HG03175 (cell line): ENCODE measurements at regions not wholly inside any gene's neighbourhood (a gene's known extent, or its start where the extent isn't known, plus 50 kb on each side); places are given as distances from the start of the nearest gene placed in this dataset.

Source experiments
- ATAC-seq: cut with Tn5 transposase; IDR thresholded peaks from one replicate; pipeline ENCODE4 v1.9.1; 2021; ENCODE audit warnings: mild to moderate bottlenecking, moderate library complexity; ENCODE audit not compliant: unreplicated experiment

DNA sequence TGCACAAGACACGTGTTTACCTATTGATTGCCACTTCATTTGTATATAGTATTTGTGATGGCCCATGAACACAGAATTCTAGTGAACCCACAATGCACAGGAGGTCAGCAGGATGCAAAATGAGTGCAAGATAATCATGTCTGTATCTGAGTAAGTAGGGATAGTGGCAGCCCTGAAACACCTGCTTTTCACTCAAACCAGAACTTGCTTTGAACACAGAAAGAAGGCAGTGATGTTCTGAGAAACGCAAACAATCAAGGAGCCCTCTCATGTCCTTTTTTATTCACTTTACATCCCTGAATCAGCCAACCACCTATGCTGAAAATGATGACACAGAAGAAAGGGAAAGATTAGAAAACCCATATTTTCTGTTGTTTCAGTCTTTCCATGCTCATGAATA is 170.4 kb upstream of the AVPR1A start:
- no peak for ATAC-seq

DNA sequence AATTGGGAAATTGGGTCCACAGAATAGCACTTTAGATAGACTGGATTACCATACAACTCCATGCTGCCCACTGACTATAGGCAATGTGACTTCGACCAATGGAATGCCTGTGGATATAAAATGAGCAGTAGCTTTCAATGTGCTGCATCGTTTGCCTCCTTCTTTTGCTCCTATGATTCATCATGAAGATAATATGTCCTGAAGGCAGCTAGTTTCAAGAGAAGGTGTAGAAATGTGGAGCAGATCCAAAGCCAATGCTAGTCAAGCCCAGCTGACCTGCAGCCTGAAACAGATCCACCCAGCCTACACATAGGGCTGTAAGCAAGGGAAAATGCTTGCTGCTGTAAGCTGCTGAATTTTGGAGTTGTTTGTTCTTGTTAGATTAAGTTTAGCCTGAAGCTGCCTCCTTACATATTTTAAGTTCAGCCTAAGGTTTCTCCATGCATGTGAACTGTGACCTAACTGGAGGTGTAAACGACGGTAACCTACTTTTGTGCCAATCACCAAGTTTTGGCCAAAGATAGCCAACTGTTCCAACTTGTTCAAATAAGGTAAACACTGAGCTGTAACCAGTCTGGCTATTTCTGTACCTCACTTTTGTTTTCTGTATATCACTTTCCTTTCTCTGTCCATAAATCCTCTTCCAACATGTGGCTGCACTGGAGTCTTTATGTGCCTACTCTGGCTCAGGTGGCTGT is 169.1 kb upstream of the AVPR1A start:
- ATAC-seq = no peak

DNA sequence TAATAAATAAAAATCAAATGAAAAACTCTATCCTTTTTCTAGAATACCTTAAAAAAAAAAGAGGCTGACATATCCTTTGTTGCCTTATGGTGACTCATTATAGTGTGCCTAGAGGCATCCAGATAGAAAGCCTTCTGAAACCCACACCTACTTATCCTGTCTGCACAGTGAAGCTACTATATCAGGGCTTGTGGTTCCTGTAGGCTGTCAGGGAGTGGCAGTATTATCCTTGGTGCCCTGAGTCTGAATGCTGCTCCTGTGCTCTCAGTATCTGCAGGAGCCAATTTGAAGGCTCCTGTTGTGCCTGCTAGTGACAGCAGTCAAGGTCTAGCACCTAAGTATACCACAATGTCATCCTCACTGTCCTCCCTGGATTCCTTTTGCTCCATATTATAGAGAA is 168.4 kb upstream of the AVPR1A start:
- peak; percentile 63 for ATAC-seq

DNA sequence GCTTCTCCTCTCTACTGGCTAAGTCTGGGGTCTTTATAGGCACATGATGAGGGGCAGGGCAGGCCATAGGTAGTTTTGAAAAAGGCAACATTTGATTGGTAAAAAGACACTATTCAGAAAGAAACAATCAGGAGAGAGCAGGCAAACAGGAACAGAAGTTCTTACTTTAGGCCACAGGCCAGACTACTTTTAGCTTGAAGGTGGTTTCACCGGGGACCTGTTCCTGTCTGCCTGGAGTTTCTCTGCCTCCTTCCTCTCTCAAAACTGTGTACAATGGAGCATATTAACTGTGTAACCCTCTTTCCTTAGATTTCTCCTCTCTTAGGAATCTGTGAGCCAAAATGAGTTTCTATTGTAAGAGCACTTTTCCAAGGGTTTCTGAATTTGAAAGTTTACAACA is 167.9 kb upstream of the AVPR1A start:
- no peak for ATAC-seq

DNA sequence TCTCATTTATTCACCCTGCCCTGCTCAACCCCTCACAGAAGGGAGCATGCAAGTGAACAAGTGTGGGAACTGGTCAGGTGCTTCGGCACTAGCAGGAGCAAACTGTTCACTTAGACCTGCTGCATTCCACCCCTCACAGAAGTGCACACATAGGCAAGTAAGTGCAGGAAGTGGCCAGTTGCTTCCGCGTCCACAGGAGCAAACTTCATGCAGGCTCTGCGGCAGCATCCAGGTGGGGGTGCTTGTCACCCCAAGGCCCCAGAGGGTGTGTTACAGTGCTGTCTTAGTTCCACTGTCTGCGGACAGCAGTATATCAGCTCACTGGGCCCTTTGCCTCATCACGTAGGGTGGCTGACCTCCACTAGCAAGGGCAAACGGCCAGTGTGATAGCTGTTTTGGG is 167.3 kb upstream of the AVPR1A start:
- ATAC-seq = no peak

DNA sequence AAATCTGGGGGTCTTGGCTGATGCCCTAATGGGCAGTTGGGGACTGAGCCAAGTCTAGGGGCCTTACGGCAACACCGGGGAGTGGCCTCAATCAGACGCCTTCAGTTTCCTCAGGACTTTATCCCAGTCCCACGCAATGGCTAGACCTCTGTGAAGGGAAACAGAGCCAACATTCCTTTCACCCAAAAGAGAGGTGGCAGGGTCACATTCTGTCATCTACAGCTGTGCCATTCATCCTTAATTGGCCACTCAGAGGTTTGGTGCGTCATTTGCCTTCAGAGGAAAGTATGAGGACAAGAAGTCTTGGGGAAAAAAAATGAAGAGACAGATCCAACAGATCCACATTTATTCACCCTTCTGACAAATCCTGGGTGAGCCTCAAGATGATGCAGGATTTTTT is 166.9 kb upstream of the AVPR1A start:
- no peak for ATAC-seq

DNA sequence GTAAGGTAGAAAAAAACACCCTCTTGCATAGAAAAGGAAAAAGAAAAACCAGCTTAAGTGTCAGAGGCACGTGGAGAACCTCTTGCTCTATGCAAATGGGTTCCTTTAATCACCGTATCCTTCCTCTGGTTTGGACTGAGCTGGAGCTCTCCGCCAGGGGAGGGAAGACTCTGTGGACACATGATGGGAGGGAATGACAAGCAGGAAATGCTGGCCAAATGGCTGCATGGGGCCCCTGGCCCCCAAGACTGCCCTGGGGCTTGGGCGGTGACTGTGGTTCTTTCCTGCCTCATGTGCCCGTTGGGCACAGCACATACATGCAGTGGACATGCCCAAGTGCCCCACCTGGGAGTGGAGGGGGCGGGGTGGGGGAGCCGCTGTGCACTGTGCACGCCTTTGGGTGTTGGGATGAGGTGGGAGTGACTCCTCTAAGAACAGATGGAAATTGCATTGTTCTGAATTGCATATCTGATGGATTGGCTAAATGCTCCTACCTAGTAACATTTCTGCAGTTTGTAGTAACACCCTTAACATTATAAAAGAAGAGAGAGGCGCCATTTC is 166.4 kb upstream of the AVPR1A start:
- no peak for ATAC-seq

DNA sequence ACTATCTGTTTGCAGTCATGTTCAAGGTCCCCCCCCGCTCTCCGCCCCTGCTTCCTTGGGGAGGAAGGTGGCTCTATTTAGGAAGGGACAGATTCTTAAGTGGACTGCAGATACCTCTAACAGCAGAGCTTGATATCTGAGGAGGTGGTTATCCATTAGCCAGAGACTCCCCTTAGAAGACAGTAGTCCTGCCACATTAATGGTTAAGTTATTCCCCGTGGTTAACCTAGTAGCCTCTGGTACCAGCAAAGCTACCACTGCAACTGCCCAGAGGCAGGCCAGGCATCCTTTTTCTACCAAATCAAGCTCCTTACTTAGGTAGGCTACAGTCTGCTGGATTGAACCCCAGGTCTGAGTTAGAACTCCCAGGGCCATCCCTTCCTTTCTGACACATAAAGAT is 162.1 kb upstream of the AVPR1A start:
- ATAC-seq = peak; percentile 51

DNA sequence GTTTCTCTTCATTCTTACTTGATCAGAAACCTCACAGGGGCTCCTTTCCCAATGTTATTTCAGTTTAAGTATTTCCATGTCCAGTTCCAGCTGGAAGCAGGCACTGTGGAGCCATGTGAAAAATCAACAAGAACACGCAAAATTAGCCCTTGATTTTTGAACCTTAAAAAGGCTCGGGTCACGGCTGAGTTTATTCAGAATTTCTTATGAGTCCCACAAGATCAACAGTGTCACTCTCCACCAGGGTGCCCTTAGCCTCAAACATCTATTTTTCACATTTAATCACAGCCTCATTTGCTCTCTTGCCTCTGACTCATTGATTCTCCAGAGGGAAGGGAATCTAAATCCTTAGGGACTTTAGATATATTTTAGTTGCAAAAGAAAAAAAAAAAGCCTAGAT is 157.7 kb upstream of the AVPR1A start:
- no peak for ATAC-seq

DNA sequence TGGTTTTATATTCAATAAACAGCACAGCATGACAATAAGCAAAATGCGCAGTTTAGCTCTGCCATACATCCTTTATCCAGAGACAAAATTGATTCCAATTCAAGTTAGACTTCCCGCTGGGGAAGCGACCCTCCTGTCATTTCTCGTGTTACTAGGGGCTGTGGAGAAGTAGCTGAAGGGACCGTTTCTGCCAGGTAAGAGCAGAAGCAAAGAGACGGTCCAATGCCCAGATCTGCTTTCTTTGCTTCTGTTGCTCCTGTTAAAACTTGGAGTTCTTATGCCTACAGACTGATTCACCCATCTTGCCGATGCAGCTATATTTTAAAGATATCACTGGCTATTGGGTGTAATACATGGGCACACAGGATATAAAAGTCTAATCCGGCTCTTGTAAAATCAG is 156.8 kb upstream of the AVPR1A start:
- ATAC-seq = no peak

DNA sequence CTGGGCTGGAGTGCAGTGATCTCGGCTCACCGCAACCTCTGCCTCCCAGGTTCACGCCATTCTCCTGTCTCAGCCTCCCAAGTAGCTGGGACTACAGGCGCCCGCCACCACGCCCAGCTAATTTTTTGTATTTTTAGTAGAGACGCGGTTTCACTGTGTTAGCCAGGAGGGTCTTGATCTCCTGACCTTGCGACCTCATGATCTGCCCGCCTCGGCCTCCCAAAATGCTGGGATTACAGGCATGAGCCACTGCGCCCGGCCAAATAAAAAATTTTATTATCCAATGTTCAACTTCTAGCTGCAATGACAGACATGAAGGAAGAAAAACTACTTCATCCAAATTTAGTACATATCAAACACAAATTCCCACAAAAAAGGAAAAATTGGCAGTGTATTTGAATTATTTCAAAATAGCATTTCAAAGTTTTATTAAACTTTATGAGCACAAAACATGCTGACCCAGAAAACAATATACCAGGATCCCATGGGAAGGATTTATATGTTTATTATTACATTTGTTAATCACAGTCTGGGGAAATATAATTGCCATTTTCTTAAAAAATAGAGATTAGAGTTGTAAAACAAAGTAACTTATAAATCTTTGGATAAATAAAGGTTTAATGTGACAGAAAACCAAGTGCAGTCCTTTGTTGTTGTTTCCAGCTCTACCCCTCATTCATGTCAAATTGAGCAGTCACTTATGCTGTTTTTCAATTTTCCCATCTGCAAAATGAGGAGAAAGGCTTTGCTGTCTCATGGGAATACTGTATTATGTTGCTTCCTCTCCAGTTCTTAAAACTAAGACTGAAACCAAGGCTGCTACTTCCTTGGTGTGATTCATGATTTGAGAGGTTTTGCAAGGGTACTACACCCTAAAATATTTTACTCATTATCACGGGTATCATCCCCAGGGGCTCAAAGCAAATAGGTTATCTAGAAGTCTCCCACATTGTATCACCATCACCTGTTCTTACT is 155.2 kb upstream of the AVPR1A start:
- peak; percentile 29 for ATAC-seq

DNA sequence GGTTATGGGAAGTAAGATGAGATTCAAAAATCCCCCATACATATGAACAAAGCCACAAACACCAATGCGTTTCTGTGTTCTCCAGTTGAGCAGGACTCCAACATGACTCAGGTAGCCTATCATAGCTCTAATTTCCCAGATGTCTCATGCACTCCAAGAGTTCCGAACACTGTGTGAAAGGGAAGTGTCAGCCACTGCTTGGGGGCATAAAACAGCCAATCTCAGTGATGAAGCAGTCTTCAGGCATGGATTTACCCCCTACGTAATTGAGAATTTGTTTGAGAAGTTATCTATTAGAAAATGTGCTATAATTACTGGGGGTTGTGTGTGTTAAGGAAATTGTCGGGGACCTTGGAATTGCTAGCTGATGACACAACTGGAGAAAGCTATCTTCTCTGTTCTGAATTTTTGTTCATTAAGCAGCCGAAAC is 153.9 kb upstream of the AVPR1A start:
- peak; percentile 42 for ATAC-seq

DNA sequence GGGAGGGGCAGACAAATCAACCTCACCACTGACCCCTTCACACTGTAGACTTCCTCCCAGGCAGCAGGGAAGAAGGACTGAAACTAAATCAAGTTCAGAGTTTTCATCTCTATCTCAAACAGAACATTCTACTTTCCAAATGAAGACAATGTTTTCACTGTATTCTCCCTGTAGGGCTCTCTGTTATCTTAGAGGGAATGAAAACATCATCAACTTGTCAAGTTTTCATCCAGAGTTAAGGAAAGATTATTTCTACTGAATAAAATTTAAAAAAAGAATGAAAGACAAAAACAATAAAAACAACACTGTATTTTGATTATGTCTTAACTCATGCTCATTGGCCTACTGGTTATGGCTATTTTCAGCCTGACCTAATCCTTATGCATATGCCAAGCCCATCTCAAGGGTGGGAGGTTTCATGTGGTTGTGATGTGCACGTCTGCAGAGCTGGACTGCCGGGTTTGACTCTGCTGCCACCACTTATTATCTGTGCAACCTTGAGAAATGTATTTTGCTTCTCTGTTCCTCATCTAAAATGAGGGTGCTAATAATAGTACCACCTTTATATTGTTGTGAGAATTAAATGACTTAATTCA is 152.0 kb upstream of the AVPR1A start:
- peak; percentile 12 for ATAC-seq

DNA sequence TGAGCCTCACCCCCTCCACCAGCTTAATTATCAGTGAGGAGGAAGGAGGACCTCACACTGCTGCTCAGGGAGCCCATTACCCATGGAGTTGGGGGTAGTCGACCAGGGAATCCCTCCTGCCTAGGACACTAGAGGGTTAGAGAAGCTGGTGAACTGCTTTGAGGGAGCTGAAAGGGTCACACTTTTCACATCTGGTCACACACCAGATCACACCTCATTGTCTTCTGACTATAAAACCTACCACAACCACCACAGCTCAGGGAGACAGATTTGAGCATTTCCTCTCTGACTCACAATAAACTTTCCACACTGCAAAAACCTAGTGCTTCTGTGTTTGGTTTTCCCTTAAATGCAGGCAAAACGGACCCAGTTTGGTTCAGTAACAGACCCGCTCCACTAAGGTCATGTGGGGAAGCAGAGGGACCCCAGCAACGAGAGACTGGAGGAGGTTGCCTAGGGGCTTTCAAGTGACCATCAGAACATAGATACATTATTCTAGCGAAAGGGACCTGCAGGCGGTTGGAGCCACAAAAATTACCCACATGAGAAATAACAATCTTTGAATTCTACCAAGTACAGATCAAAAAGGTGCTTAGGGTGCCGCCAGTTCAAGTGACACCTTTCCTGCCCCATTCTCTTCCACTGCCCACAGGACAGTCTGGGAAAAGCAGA is 151.4 kb upstream of the AVPR1A start:
- ATAC-seq = peak; percentile 86

DNA sequence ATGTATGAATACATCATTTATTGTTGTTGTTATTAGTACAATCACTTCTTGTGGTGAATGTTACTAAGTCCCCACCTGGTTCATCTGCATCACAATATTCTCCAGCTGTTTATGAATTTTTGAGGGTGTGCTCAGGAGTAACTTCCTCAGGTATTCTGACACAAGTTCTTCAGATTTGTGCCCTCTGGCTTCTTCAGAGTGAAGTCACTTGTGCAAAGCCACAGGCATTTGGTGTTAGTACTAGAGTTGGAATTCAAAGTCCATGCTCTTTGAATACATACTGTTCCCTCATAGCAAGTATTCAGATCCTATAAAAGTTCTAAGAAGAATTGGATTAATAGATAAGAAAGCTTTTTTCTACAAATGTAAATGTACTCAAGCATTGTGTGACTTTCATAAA is 150.3 kb upstream of the AVPR1A start:
- ATAC-seq = no peak

DNA sequence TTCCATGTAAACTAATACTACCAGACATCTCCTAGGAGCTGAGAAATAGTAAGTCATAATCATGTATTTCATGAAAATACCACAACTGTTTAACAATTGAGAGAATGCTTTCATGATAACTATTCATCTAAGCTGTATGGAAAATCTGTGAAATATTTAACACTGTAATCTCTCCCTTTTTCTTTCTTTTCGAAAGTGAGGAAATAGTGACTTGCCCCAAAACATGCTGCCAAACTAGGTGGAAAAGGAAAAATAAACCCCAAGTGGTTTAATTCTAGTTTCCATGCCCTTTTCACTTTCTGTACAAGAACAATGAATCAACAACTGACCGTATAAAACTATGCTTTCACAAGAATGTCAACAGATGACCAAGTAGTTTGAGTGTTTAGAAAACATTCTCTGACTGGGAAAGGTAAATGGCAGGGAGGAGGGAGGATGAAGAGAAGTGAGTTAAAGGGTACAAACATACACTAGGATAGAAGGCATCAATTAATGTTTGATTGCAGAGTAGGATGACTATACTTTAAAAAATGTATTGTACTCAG is 147.5 kb upstream of the AVPR1A start:
- ATAC-seq = no peak

DNA sequence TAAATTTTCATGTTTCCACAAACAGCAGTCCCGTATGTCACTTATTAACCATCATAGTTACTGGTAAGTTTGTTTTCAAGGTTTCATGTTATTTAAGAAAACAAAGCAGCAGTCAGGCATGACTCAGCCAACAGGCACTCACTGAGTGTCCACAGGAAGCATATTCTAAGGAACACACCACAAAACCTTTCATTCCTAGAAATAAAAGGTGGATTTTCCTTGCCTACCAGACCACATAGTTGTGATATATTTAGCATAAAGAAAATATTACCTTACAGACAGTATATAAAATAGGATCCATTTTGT is 143.3 kb upstream of the AVPR1A start:
- peak; percentile 92 for ATAC-seq

DNA sequence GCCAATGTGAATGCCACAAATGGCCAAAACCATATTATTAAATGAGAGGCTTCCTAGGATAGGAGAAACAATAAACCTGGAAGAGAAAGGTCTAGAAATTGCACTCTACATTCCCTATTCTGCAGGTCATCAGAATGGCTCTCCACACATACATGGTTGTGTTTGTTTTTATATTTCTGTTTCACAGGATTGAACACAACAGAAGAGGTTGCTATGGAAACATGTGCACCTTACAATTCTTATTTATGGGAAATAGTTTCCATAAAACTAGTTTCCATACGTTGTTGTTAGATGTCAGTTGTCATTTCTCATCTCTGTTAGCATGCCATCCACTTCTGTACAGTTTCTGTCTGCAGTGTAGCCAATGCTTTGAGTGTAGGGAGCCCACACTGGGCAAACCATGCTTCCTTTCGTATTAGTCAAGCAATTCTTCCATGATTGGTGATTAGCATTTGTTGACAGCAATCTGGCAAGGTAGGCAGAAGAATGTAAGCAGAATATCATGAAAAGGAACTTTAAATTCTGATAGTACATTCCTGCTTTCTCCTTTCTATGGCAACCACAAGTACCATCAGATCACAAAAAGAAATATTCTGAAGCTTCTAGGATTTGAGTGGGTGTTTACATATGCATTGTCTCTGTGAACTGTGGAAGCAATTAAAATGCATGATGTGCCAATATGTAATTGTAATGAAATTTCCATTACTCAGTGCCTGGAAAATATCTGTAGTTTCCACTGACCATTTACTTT is 141.6 kb upstream of the AVPR1A start:
- ATAC-seq = no peak

DNA sequence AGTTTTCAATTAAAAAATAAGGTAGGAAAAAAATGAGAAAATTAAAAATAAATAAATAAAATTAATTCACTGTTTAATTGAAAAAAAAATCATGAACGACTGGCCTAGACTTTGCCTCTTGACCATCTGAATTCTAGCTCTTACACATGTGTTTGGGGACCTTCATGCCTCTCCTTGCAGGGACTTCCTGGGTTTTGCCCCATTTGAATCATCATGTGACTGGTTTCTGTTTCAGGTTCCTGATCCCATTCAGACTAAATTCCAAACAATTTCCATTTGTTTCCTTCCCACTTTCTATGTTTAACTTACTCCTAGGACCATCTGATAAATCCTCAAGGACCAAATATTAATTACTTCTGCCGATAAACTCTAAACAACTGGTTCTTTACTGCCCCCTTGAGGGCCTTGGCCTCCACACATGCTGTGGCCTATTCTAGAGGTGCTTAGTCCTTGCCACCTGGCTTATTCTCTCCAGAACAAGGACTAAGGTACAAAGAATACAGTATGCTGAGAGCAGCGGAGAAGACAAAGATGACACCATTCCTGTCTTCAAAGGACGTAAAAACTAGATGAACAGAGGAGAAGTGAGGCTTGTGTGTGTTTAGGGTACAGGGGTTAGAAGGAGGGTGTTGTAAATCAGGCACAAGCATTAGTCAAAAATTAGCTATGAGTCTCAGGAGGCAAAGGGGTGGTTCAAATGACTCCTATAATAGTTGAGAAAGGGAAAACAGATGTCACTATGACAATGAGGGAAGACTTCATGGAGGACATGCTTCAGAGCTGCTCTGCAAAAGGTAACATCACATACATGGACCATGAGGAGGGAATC is 125.8 kb upstream of the AVPR1A start:
- peak; percentile 80 for ATAC-seq
